ENCODE measurements at regions not wholly inside any gene's neighbourhood (a gene's known extent, or its start where the extent isn't known, plus 50 kb on each side); places are given as distances from the start of the nearest gene placed in this dataset.

- TF ChIP-seq POLR2A (IDR thresholded peaks at IDR 0.05) (no peak), EP300 (IDR thresholded peaks at IDR 0.05) (no peak), POLR2AphosphoS5 (IDR thresholded peaks at IDR 0.05) (no peak)
- TF ChIP-seq, protein P1, sequence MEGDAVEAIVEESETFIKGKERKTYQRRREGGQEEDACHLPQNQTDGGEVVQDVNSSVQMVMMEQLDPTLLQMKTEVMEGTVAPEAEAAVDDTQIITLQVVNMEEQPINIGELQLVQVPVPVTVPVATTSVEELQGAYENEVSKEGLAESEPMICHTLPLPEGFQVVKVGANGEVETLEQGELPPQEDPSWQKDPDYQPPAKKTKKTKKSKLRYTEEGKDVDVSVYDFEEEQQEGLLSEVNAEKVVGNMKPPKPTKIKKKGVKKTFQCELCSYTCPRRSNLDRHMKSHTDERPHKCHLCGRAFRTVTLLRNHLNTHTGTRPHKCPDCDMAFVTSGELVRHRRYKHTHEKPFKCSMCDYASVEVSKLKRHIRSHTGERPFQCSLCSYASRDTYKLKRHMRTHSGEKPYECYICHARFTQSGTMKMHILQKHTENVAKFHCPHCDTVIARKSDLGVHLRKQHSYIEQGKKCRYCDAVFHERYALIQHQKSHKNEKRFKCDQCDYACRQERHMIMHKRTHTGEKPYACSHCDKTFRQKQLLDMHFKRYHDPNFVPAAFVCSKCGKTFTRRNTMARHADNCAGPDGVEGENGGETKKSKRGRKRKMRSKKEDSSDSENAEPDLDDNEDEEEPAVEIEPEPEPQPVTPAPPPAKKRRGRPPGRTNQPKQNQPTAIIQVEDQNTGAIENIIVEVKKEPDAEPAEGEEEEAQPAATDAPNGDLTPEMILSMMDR (IDR thresholded peaks at IDR 0.05): no peak
These were observed 942.4 kb upstream of the GYPC start for GRCh38 chr2:125713533-125713932.
